ENCODE measurements at regions not wholly inside any gene's neighbourhood (a gene's known extent, or its start where the extent isn't known, plus 50 kb on each side); places are given as distances from the start of the nearest gene placed in this dataset.
"Not testable (repeated sequence)": the region's sequence is repeated elsewhere in the genome, so short reads cannot be mapped to it uniquely, and the experiment has no call there.

GRCh38 chr1:220475608-220476007 is 52.3 kb upstream of the MARK1 start:
- not testable (repeated sequence) for DNase-seq (ENCODE audit: low spot score); H3K27ac ChIP-seq; H3K4me3 ChIP-seq

- not testable (repeated sequence) for DNase-seq (ENCODE audit: low spot score); H3K4me3 ChIP-seq; H3K27ac ChIP-seq
These were observed 52.8 kb upstream of the MARK1 start for GRCh38 chr1:220475141-220475540.

- no peak for DNase-seq (ENCODE audit: low spot score)
- TF ChIP-seq CTCF (IDR thresholded peaks at IDR 0.05), result no peak
- Histone ChIP-seq H3K27ac (no peak overlapping the region), H3K4me3 (no peak overlapping the region)
These were observed 54.5 kb upstream of the MARK1 start for GRCh38 chr1:220473440-220473839.

GRCh38 chr1:220462752-220463151 is 65.2 kb upstream of the MARK1 start:
- Histone ChIP-seq H3K27ac (no peak overlapping the region), H3K4me3 (no peak overlapping the region)
- TF ChIP-seq CTCF (IDR thresholded peaks at IDR 0.05), result no peak
- no peak for DNase-seq (ENCODE audit: low spot score)

- no peak for TF ChIP-seq CTCF (IDR thresholded peaks at IDR 0.05)
These were observed 69.0 kb upstream of the MARK1 start for GRCh38 chr1:220458936-220459335.

GRCh38 chr1:220457957-220458609 is 69.9 kb upstream of the MARK1 start:
- Histone ChIP-seq H3K4me3 (no peak overlapping the region), H3K27ac (no peak overlapping the region)
- no peak for TF ChIP-seq CTCF (IDR thresholded peaks at IDR 0.05)
- DNase-seq (ENCODE audit: low spot score), result no peak

More at GRCh38 chr1:220458936-220459335, 69.0 kb upstream of the MARK1 start:
- Histone ChIP-seq H3K27ac (no peak overlapping the region), H3K4me3 (no peak overlapping the region)
- no peak for DNase-seq (ENCODE audit: low spot score)

- TF ChIP-seq CTCF (IDR thresholded peaks at IDR 0.05), result no peak
- H3K27ac ChIP-seq, result no peak overlapping the region
- no peak overlapping the region for H3K4me3 ChIP-seq
- no peak for DNase-seq (ENCODE audit: low spot score)
These were observed 72.4 kb upstream of the MARK1 start for GRCh38 chr1:220455559-220455958.

GRCh38 chr1:220454155-220454777 is 73.7 kb upstream of the MARK1 start:
- Histone ChIP-seq H3K27ac (no peak overlapping the region), H3K4me3 (no peak overlapping the region)
- TF ChIP-seq CTCF (IDR thresholded peaks at IDR 0.05), result no peak
- DNase-seq (ENCODE audit: low spot score), result no peak

Measured in coronary artery (tissue), 2 donors.